ENCODE measurements at regions not wholly inside any gene's neighbourhood (a gene's known extent, or its start where the extent isn't known, plus 50 kb on each side); places are given as distances from the start of the nearest gene placed in this dataset.
A peak's percentile ranks its signal among the peaks of the same experiment; 100 is the strongest.

DNA sequence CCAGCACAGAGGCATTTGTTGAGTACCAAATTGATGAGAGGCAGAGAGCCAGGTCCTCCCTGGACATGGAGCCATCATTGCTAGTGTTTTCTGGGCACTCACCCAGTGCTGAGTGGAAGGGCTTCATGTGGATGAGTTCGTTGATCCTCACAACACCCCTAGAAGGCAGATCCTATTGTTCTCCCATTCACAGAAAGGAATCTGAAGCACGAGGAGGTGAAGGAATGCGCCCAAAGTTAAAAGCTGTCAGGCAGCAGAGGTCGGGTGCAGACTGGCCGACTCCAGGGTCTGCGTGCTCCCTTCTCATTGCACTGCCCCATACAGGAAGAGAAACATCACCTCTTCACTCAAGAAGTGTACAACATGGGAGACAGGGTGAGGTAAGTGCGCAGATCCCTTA, 153.5 kb upstream of the TNPO1 start:
- Mint-ChIP-seq H3K4me3 (ENCODE audit: low read depth, unreplicated experiment) (no peak overlapping the region), H3K4me1 (ENCODE audit: low read depth, unreplicated experiment) (peaks cover 9% of the 10 kb centered on the region), H3K9me3 (ENCODE audit: low read depth, unreplicated experiment) (no peaks in the 10 kb centered on the region), H3K36me3 (ENCODE audit: insufficient read depth, unreplicated experiment) (no peaks in the 10 kb centered on the region), H3K27me3 (ENCODE audit: unreplicated experiment) (peaks cover 1% of the 10 kb centered on the region), H3K27ac (ENCODE audit: unreplicated experiment) (no peak overlapping the region)
- no TSS peak for BruUV-seq (replicated peaks)
- no peak for DNase-seq
- CTCF ChIA-PET = no interaction called here
- TF ChIP-seq, protein P1, sequence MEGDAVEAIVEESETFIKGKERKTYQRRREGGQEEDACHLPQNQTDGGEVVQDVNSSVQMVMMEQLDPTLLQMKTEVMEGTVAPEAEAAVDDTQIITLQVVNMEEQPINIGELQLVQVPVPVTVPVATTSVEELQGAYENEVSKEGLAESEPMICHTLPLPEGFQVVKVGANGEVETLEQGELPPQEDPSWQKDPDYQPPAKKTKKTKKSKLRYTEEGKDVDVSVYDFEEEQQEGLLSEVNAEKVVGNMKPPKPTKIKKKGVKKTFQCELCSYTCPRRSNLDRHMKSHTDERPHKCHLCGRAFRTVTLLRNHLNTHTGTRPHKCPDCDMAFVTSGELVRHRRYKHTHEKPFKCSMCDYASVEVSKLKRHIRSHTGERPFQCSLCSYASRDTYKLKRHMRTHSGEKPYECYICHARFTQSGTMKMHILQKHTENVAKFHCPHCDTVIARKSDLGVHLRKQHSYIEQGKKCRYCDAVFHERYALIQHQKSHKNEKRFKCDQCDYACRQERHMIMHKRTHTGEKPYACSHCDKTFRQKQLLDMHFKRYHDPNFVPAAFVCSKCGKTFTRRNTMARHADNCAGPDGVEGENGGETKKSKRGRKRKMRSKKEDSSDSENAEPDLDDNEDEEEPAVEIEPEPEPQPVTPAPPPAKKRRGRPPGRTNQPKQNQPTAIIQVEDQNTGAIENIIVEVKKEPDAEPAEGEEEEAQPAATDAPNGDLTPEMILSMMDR (IDR thresholded peaks at IDR 0.05; ENCODE audit: unreplicated experiment) = no peak
- intact Hi-C loops (cut with micrococcal nuclease; ENCODE audit: unreplicated experiment) = no loop called here

DNA sequence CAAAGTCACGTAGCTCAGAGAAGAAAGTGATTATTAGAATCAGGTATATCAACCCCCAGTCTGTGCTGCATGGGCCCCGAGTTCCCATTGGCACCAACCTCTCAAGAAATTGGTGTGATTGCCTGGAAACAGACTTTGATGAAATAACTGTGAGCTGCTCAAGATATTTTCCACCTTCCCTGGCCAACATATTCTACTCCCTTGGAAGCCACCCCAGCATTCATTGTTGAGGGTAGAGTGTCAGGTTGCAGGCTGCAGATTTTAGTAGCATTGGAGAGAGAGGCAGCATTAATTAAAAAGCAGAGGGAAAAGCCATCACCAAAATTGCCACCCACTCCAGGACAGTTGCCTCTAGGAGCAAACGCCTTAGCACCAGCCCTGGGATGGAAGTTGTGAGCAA, 154.2 kb upstream of the TNPO1 start:
- no peak overlapping the region for H3K4me3 Mint-ChIP-seq (ENCODE audit: low read depth, unreplicated experiment)
- no peak overlapping the region for H3K27ac Mint-ChIP-seq (ENCODE audit: unreplicated experiment)
- no peaks in the 10 kb centered on the region for H3K27me3 Mint-ChIP-seq (ENCODE audit: unreplicated experiment)
- no peak for DNase-seq
- H3K4me1 Mint-ChIP-seq (ENCODE audit: low read depth, unreplicated experiment) = peaks cover 9% of the 10 kb centered on the region
- H3K9me3 Mint-ChIP-seq (ENCODE audit: low read depth, unreplicated experiment) = no peaks in the 10 kb centered on the region
- H3K36me3 Mint-ChIP-seq (ENCODE audit: insufficient read depth, unreplicated experiment) = no peaks in the 10 kb centered on the region
- intact Hi-C loops (cut with micrococcal nuclease; ENCODE audit: unreplicated experiment) = no loop called here
- TF ChIP-seq, protein P1 (IDR thresholded peaks at IDR 0.05; ENCODE audit: unreplicated experiment) = no peak
- CTCF ChIA-PET = interaction anchor here (1.7 kb wide), 1 partner anchor 51 kb away, joined by 7 read pairs; no protein-coding TSS in a partner anchor
- BruUV-seq (replicated peaks) = no TSS peak

DNA sequence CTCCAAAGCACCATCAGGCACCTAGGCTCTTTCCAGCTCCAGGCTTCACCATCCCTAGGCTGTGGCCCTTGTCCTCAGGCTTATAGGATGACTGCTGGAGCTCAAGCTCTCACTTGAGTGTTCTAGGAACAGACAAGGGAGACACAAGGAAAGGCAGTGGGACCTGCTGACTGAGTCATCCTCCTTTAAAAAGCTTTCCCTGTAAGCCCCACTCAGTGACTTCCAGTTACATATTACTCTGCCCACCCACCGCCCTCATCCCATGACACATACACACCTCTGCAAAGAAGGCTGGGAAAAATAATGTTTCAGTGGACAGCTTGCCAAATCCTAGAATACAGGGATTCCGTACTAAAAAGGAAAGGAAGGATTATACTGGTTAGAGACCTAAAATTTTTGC, 154.2 kb upstream of the ZNF366 start:
- peaks cover 9% of the 10 kb centered on the region for H3K4me1 Mint-ChIP-seq (ENCODE audit: low read depth, unreplicated experiment)
- CTCF ChIA-PET = interaction anchor here (1.1 to 1.7 kb wide), 2 partner anchors 13 to 50 kb away, joined by 3 to 7 read pairs; no protein-coding TSS in a partner anchor
- H3K4me3 Mint-ChIP-seq (ENCODE audit: low read depth, unreplicated experiment) = no peak overlapping the region
- BruUV-seq (replicated peaks) = no TSS peak
- intact Hi-C loops (cut with micrococcal nuclease; ENCODE audit: unreplicated experiment) = no loop called here
- no peaks in the 10 kb centered on the region for H3K9me3 Mint-ChIP-seq (ENCODE audit: low read depth, unreplicated experiment)
- H3K27me3 Mint-ChIP-seq (ENCODE audit: unreplicated experiment) = no peaks in the 10 kb centered on the region
- no peak overlapping the region for H3K27ac Mint-ChIP-seq (ENCODE audit: unreplicated experiment)
- no peaks in the 10 kb centered on the region for H3K36me3 Mint-ChIP-seq (ENCODE audit: insufficient read depth, unreplicated experiment)
- DNase-seq = peak; percentile 6
- TF ChIP-seq, protein P1 (IDR thresholded peaks at IDR 0.05; ENCODE audit: unreplicated experiment) = no peak

DNA sequence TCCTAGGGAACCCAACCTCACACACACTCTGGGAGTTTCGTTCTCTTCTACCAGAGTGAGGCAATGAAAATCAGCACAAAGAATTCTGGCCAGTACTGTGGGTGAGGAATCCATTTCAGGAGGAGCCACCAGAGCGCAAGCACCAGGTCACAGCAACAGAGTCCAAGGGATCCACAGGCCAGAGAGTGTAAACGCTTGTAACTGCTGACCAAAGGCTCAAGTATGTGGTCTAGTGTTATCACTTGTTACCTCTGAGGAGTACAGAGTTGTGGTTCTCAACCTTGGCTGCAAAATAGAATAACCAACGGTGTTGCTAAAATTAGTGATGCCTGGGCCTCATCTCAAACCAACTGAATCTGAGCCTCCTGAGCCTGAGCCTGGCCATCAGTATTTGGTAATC, 152.5 kb upstream of the ZNF366 start:
- TF ChIP-seq, protein P1 (IDR thresholded peaks at IDR 0.05; ENCODE audit: unreplicated experiment) = no peak
- CTCF ChIA-PET = no interaction called here
- no peaks in the 10 kb centered on the region for H3K27me3 Mint-ChIP-seq (ENCODE audit: unreplicated experiment)
- intact Hi-C loops (cut with micrococcal nuclease; ENCODE audit: unreplicated experiment) = no loop called here
- no peaks in the 10 kb centered on the region for H3K9me3 Mint-ChIP-seq (ENCODE audit: low read depth, unreplicated experiment)
- no TSS peak for BruUV-seq (replicated peaks)
- H3K4me3 Mint-ChIP-seq (ENCODE audit: low read depth, unreplicated experiment) = no peak overlapping the region
- no peak for DNase-seq
- peaks cover 9% of the 10 kb centered on the region for H3K4me1 Mint-ChIP-seq (ENCODE audit: low read depth, unreplicated experiment)
- no peak overlapping the region for H3K27ac Mint-ChIP-seq (ENCODE audit: unreplicated experiment)
- H3K36me3 Mint-ChIP-seq (ENCODE audit: insufficient read depth, unreplicated experiment) = no peaks in the 10 kb centered on the region
